H1 (cell line): ENCODE measurements at regions not wholly inside any gene's neighbourhood (a gene's known extent, or its start where the extent isn't known, plus 50 kb on each side); places are given as distances from the start of the nearest gene placed in this dataset.

ENCODE experiments used
- KDM1A ChIP-seq: fragments of 200-600, 300-600 bp; sonication (generic); IDR thresholded peaks from 2 replicates; pipeline ENCODE4 v1.7.1; 2016; ENCODE audit warnings: mild to moderate bottlenecking, low read length, borderline replicate concordance

- no peak for TF ChIP-seq KDM1A
Observed at GRCh38 chr10:32161586-32161985, 105.4 kb upstream of the KIF5B start (continued).
